ENCODE measurements at regions not wholly inside any gene's neighbourhood (a gene's known extent, or its start where the extent isn't known, plus 50 kb on each side); places are given as distances from the start of the nearest gene placed in this dataset.
"Not testable (repeated sequence)": the region's sequence is repeated elsewhere in the genome, so short reads cannot be mapped to it uniquely, and the experiment has no call there.

- no peak overlapping the region for H3K4me3 ChIP-seq (ENCODE audit: low read depth, low read length)
- TF ChIP-seq CTCF (IDR thresholded peaks at IDR 0.05; ENCODE audit: insufficient read depth, low read length, severe bottlenecking) = no peak
- DNase-seq (ENCODE audit: low read depth) (no peak), FAIRE-seq (no peak)
- no peaks in the 10 kb centered on the region for H3K27me3 ChIP-seq (ENCODE audit: control insufficient read depth, insufficient read depth, low read length)
- H3K36me3 ChIP-seq (ENCODE audit: control insufficient read depth, insufficient read depth, low read length) = no peaks in the 10 kb centered on the region
These were observed 676.1 kb upstream of the KLHL1 start for GRCh38 chr13:70784207-70784989.

DNA sequence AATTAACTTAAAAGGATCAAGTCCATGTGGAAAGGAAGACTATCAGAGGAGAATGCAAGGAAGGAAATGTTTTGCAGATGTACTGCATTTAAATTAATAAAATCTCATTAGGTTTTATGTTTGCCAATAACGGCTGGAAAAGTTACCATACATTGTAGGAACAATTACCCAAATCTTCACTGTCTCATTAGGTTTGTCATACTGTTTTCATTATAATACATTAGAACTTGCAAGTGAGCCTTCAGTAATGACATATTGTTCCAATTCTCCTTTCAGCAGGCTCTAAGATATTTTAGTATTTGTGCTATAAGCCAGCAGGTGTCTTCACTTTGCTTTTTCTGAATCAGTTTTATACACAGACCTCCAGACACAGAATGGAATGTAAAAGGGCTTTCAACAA is 661.6 kb upstream of the KLHL1 start:
- Histone ChIP-seq H3K27me3 (ENCODE audit: control insufficient read depth, insufficient read depth, low read length) (no peaks in the 10 kb centered on the region), H3K36me3 (ENCODE audit: control insufficient read depth, insufficient read depth, low read length) (no peaks in the 10 kb centered on the region), H3K4me3 (ENCODE audit: low read depth, low read length) (no peak overlapping the region)
- FAIRE-seq (no peak), DNase-seq (ENCODE audit: low read depth) (no peak)
- no peak for TF ChIP-seq CTCF (IDR thresholded peaks at IDR 0.05; ENCODE audit: insufficient read depth, low read length, severe bottlenecking)

- Histone ChIP-seq H3K36me3 (ENCODE audit: control insufficient read depth, insufficient read depth, low read length) (no peaks in the 10 kb centered on the region), H3K4me3 (ENCODE audit: low read depth, low read length) (no peak overlapping the region), H3K27me3 (ENCODE audit: control insufficient read depth, insufficient read depth, low read length) (no peaks in the 10 kb centered on the region)
- FAIRE-seq (no peak), DNase-seq (ENCODE audit: low read depth) (no peak)
- no peak for TF ChIP-seq CTCF (IDR thresholded peaks at IDR 0.05; ENCODE audit: insufficient read depth, low read length, severe bottlenecking)
These were observed 650.7 kb upstream of the KLHL1 start for GRCh38 chr13:70758932-70759331.

GRCh38 chr13:70756088-70756487 is 647.8 kb upstream of the KLHL1 start:
- no peaks in the 10 kb centered on the region for H3K36me3 ChIP-seq (ENCODE audit: control insufficient read depth, insufficient read depth, low read length)
- H3K4me3 ChIP-seq (ENCODE audit: low read depth, low read length) = no peak overlapping the region
- FAIRE-seq (no peak), DNase-seq (ENCODE audit: low read depth) (no peak)
- TF ChIP-seq CTCF (IDR thresholded peaks at IDR 0.05; ENCODE audit: insufficient read depth, low read length, severe bottlenecking) = no peak
- H3K27me3 ChIP-seq (ENCODE audit: control insufficient read depth, insufficient read depth, low read length) = no peaks in the 10 kb centered on the region

DNA sequence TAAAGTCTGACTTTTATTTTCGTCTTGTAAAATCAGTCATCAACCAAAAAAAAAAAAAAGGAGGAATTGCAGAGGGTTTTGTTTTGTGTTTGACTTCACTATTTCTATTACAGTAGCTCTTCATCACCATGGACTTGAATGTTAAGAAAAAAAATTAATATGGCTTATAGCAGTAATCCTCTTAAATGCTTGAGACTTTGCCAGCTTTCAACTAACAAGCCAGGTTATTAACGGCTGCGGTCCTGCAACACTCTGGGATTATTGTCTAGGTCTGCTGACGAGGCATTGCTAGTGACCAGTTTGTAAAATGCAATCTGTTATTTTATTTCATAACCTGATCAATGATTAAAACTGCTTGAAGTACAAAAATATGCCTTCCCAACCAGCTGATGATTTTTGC is 647.2 kb upstream of the KLHL1 start:
- no peak overlapping the region for H3K4me3 ChIP-seq (ENCODE audit: low read depth, low read length)
- FAIRE-seq (no peak), DNase-seq (ENCODE audit: low read depth) (no peak)
- H3K27me3 ChIP-seq (ENCODE audit: control insufficient read depth, insufficient read depth, low read length) = no peaks in the 10 kb centered on the region
- H3K36me3 ChIP-seq (ENCODE audit: control insufficient read depth, insufficient read depth, low read length) = no peaks in the 10 kb centered on the region
- TF ChIP-seq CTCF (IDR thresholded peaks at IDR 0.05; ENCODE audit: insufficient read depth, low read length, severe bottlenecking) = no peak

- TF ChIP-seq CTCF (IDR thresholded peaks at IDR 0.05; ENCODE audit: insufficient read depth, low read length, severe bottlenecking) = no peak
- FAIRE-seq = no peak
- Histone ChIP-seq H3K36me3 (ENCODE audit: control insufficient read depth, insufficient read depth, low read length) (no peaks in the 10 kb centered on the region), H3K4me3 (ENCODE audit: low read depth, low read length) (no peak overlapping the region), H3K27me3 (ENCODE audit: control insufficient read depth, insufficient read depth, low read length) (no peaks in the 10 kb centered on the region)
- no peak for DNase-seq (ENCODE audit: low read depth)
These were observed 639.0 kb upstream of the KLHL1 start for GRCh38 chr13:70747262-70747661.

DNA sequence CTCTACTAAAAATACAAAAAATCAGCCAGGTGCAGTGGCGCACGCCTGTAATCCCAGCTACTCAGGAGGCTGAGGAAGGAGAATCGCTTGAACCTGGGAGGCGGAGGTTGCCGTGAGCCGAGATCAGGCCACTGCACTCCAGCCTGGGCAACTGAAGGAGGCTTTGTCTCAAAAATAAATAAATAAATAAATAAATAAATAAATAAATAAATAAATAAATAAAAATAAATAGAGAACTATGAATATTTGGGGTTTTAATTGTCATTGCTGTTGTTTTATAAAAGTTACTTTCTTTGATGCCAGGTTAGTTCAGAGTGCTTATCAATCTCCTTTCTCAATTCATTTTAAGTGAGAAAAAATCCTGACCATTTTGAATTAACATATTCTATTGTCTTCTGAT is 638.2 kb upstream of the KLHL1 start:
- not testable (repeated sequence) for DNase-seq (ENCODE audit: low read depth); FAIRE-seq; H3K4me3 ChIP-seq (ENCODE audit: low read depth, low read length); H3K27me3 ChIP-seq (ENCODE audit: control insufficient read depth, insufficient read depth, low read length); H3K36me3 ChIP-seq (ENCODE audit: control insufficient read depth, insufficient read depth, low read length)

All from bronchial epithelial cell (primary cell).